Mammary epithelial cell (primary cell): ENCODE measurements at regions not wholly inside any gene's neighbourhood (a gene's known extent, or its start where the extent isn't known, plus 50 kb on each side); places are given as distances from the start of the nearest gene placed in this dataset.

ENCODE experiments used
- EZH2 ChIP-seq: IDR thresholded peaks from 2 replicates; pipeline ENCODE4 v1.6.1; 2012; ENCODE audit warnings: low read length, inconsistent platforms, borderline replicate concordance
- TF ChIP-seq, protein P1 (sequence below), 2 donors: IDR thresholded peaks in 1 of 2; conservative IDR thresholded peaks in 1 of 2; 2 replicates each; pipeline ENCODE4 v1.5.1; 2011 to 2012; ENCODE audit warnings: inconsistent platforms in 2 of 2, low read length in 2 of 2, mild to moderate bottlenecking in 2 of 2, control low read depth in 1 of 2, low read depth in 1 of 2; ENCODE audit not compliant: insufficient read depth in 1 of 2; ENCODE audit errors: extremely low read depth in 1 of 2

DNA sequence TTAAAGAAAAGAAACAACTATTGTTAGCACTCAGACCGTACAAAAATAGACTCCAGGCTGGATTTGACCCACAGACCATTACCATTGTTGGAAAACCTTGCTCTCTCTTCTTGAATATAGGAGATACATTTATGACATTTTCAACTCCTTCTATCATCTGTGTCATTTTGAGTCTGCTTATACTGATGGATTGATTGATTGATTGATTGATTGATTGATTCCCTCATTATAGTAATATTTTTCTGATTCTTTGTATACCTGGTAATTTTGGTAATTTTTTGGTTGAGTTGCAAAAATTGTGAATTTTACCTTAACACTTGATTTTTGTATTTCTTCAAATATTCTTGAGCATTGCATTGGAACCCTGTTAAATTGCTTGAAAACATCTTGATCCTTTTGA lies 114.2 kb upstream of the KLHL29 start:
- TF ChIP-seq EZH2: no peak
- TF ChIP-seq, protein P1, sequence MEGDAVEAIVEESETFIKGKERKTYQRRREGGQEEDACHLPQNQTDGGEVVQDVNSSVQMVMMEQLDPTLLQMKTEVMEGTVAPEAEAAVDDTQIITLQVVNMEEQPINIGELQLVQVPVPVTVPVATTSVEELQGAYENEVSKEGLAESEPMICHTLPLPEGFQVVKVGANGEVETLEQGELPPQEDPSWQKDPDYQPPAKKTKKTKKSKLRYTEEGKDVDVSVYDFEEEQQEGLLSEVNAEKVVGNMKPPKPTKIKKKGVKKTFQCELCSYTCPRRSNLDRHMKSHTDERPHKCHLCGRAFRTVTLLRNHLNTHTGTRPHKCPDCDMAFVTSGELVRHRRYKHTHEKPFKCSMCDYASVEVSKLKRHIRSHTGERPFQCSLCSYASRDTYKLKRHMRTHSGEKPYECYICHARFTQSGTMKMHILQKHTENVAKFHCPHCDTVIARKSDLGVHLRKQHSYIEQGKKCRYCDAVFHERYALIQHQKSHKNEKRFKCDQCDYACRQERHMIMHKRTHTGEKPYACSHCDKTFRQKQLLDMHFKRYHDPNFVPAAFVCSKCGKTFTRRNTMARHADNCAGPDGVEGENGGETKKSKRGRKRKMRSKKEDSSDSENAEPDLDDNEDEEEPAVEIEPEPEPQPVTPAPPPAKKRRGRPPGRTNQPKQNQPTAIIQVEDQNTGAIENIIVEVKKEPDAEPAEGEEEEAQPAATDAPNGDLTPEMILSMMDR (conservative IDR thresholded peaks at IDR 0.05 in 1 of 2, IDR thresholded peaks at IDR 0.05 in 1 of 2; ENCODE audit: extremely low read depth in 1 of 2, insufficient read depth in 1 of 2, low read depth in 1 of 2, low read length in 2 of 2): no peak
